ENCODE measurements at regions not wholly inside any gene's neighbourhood (a gene's known extent, or its start where the extent isn't known, plus 50 kb on each side); places are given as distances from the start of the nearest gene placed in this dataset.

- dilution Hi-C loops (cut with HindIII; ENCODE audit: low sequenced_read_pairs, unreplicated experiment) (no loop called here), in situ Hi-C loops (cut with MboI; ENCODE audit: low sequenced_read_pairs) (no loop called here), intact Hi-C loops (cut with micrococcal nuclease) (no loop called here)
- no peaks in the 10 kb centered on the region for H3K36me3 ChIP-seq (ENCODE audit: control insufficient read depth, insufficient read depth, low read length)
- H2BK20ac ChIP-seq (ENCODE audit: low read depth, low read length): no peak overlapping the region
- no peak overlapping the region for H2BK120ac ChIP-seq (ENCODE audit: low read depth, low read length)
- no TSS peak for BruUV-seq (replicated peaks)
- no peaks in the 10 kb centered on the region for H3K9me1 ChIP-seq (ENCODE audit: insufficient read depth, low read length)
- no peak overlapping the region for H2BK5ac ChIP-seq (ENCODE audit: low read depth, low read length, poor library complexity, severe bottlenecking)
- no peak overlapping the region for H3K4me3 ChIP-seq (ENCODE audit: insufficient read depth, low read depth, low read length)
- H3K23ac ChIP-seq (ENCODE audit: low read depth, low read length): no peak overlapping the region
- ChIA-PET POLR2A (ENCODE audit: unreplicated experiment) (no interaction called here), CTCF (no interaction called here)
- no peak overlapping the region for H3K27ac ChIP-seq (ENCODE audit: insufficient read depth, low read length)
- no peak overlapping the region for H4K8ac ChIP-seq (ENCODE audit: low read depth in 2 of 2, low read length in 2 of 2)
- H4K5ac ChIP-seq (ENCODE audit: low read depth, low read length): no peak overlapping the region
- H3K56ac ChIP-seq (ENCODE audit: extremely low read depth, insufficient read depth, low read length): no peak overlapping the region
- H3K4ac ChIP-seq (ENCODE audit: low read depth, low read length): no peak overlapping the region
- H4K20me1 ChIP-seq (ENCODE audit: insufficient read depth, low read length): no peaks in the 10 kb centered on the region
- H3K79me1 ChIP-seq (ENCODE audit: low read depth in 1 of 2, low read length in 2 of 2): no peaks in the 10 kb centered on the region
- no peak overlapping the region for H2AFZ ChIP-seq (replicated peaks; ENCODE audit: low read length, poor library complexity)
- no peak overlapping the region for H3K18ac ChIP-seq (ENCODE audit: low read depth, low read length)
- H3K27me3 ChIP-seq (ENCODE audit: control insufficient read depth, insufficient read depth, low read length): no peaks in the 10 kb centered on the region
- no peaks in the 10 kb centered on the region for H3K4me1 ChIP-seq (ENCODE audit: control insufficient read depth, insufficient read depth, low read length)
- no CpG with 5 or more reads among the region's 4 CpGs for WGBS, 2 experiments (ENCODE audit: extremely low coverage in 2 of 2, insufficient read length in 1 of 2)
- ATAC-seq (ENCODE audit: low read depth) (no peak), DNase-seq (no peak)
- no peak overlapping the region for H4K91ac ChIP-seq (ENCODE audit: insufficient read depth, low read depth, low read length)
- no peak overlapping the region for H3K4me2 ChIP-seq (ENCODE audit: low read depth, low read length)
- no peak overlapping the region for H3K9ac ChIP-seq (ENCODE audit: low read depth, low read length)
- 0 out of 2 replicates have a peak, but pooled peaks cover 2% of the 10 kb centered on the region for H3K9me3 ChIP-seq (ENCODE audit: control insufficient read depth, insufficient read depth, low read length)
- H2AK5ac ChIP-seq (ENCODE audit: low read depth, low read length): no peak overlapping the region
- TF ChIP-seq RAD21 (IDR thresholded peaks at IDR 0.05; ENCODE audit: low read length) (no peak), MXI1 (IDR thresholded peaks at IDR 0.05; ENCODE audit: borderline replicate concordance, low read depth, low read length) (no peak), CTCF (conservative IDR thresholded peaks at IDR 0.05; ENCODE audit: low read depth, low read length) (no peak), RCOR1 (IDR thresholded peaks at IDR 0.05; ENCODE audit: insufficient replicate concordance, low read length) (no peak), MAFK (IDR thresholded peaks at IDR 0.05; ENCODE audit: low read depth, low read length) (no peak), RFX5 (IDR thresholded peaks at IDR 0.05; ENCODE audit: low read depth, low read length) (no peak), ELK1 (IDR thresholded peaks at IDR 0.05; ENCODE audit: borderline replicate concordance, low read depth, low read length) (no peak), FOS (IDR thresholded peaks at IDR 0.05; ENCODE audit: low read depth, low read length) (no peak), CHD1 (IDR thresholded peaks at IDR 0.05; ENCODE audit: low read depth, low read length) (no peak)
- no peak overlapping the region for H3K14ac ChIP-seq (replicated peaks; ENCODE audit: low read depth, low read length)
- no peak overlapping the region for H2BK15ac ChIP-seq (ENCODE audit: low read depth, low read length)
- H2AK9ac ChIP-seq (replicated peaks; ENCODE audit: low read depth, low read length, poor library complexity): no peak overlapping the region
Observed at GRCh38 chr4:11074581-11075241, 354.0 kb downstream of the HS3ST1 start.

Measured in IMR-90 (cell line).